Tibial nerve (tissue), 4 donors: ENCODE measurements at regions not wholly inside any gene's neighbourhood (a gene's known extent, or its start where the extent isn't known, plus 50 kb on each side); places are given as distances from the start of the nearest gene placed in this dataset.

Experiments used
- EP300 ChIP-seq, 2 donors: sonication (generic); formaldehyde crosslinking; IDR thresholded peaks; one replicate each; pipeline ENCODE4 v1.6.1; 2017; ENCODE audit warnings: antibody characterized with exemption in 2 of 2, mild to moderate bottlenecking in 1 of 2
- POLR2A ChIP-seq, 2 donors: fragments of 450-650 bp; IDR thresholded peaks; one replicate each; pipeline ENCODE4 v1.6.1; 2017; ENCODE audit warnings: antibody characterized with exemption in 2 of 2, mild to moderate bottlenecking in 2 of 2, moderate library complexity in 2 of 2
- TF ChIP-seq, protein P1 (sequence below), 5 experiments: fragments of 200-600 bp in 3 of 5; fragments of 450-650 bp in 2 of 5; sonication (generic) in 3 of 5; IDR thresholded peaks; one replicate each; pipeline ENCODE4 v1.5.1; 2016 to 2019; ENCODE audit warnings: antibody characterized with exemption in 5 of 5, mild to moderate bottlenecking in 3 of 5, moderate library complexity in 2 of 5

DNA sequence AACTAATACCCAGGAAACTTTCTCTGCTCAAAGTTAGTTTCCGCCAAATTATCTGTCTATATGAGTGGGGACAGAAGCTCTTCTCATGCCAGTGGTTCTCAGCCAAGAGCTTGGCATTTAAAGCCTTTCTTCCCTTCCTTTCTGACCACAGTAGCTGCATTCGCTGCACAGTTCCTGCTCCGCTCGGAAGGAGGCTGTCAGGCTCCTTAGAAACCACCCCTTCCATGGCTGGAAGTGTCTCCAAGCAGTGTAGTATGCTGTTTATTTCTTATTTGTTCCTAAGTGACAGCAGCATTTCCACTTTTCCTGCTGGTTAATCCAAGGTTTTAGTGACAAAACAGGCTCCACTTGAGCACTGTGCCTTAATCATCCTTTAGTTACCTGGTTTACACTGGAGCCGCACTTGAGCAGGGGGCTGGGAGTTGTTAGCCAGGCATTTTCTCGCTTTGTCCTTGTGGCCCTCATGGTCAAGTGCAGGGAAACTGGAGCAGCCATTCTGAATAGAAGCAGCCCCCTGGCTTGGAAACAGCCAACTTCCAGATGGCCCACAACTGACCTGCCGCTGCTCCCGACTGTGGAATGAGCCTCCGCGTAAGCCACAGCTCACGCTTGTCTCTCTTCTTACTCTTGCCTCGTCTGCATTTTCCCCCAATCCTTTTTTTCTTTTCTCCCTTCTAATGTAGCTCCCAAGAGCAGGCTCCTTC lies 739.4 kb upstream of the TENM3 start:
- TF ChIP-seq, protein P1, sequence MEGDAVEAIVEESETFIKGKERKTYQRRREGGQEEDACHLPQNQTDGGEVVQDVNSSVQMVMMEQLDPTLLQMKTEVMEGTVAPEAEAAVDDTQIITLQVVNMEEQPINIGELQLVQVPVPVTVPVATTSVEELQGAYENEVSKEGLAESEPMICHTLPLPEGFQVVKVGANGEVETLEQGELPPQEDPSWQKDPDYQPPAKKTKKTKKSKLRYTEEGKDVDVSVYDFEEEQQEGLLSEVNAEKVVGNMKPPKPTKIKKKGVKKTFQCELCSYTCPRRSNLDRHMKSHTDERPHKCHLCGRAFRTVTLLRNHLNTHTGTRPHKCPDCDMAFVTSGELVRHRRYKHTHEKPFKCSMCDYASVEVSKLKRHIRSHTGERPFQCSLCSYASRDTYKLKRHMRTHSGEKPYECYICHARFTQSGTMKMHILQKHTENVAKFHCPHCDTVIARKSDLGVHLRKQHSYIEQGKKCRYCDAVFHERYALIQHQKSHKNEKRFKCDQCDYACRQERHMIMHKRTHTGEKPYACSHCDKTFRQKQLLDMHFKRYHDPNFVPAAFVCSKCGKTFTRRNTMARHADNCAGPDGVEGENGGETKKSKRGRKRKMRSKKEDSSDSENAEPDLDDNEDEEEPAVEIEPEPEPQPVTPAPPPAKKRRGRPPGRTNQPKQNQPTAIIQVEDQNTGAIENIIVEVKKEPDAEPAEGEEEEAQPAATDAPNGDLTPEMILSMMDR (IDR thresholded peaks at IDR 0.05): no peak
- no peak for TF ChIP-seq POLR2A (IDR thresholded peaks at IDR 0.05)
- no peak for TF ChIP-seq EP300 (IDR thresholded peaks at IDR 0.05)
